ENCODE measurements at regions not wholly inside any gene's neighbourhood (a gene's known extent, or its start where the extent isn't known, plus 50 kb on each side); places are given as distances from the start of the nearest gene placed in this dataset.

- DNase-seq (ENCODE audit: extremely low spot score, unreplicated experiment): no peak
- Mint-ChIP-seq H3K4me1 (ENCODE audit: unreplicated experiment) (peaks cover 10% of the 10 kb centered on the region), H3K27me3 (ENCODE audit: unreplicated experiment) (peaks cover 20% of the 10 kb centered on the region), H3K9me3 (ENCODE audit: unreplicated experiment) (no peaks in the 10 kb centered on the region), H3K36me3 (ENCODE audit: unreplicated experiment) (no peaks in the 10 kb centered on the region), H3K4me3 (ENCODE audit: unreplicated experiment) (no peak overlapping the region), H3K27ac (ENCODE audit: unreplicated experiment) (no peak overlapping the region)
- TF ChIP-seq CTCF (IDR thresholded peaks at IDR 0.05): no peak
These were observed 101.2 kb downstream of the IRS2 start for GRCh38 chr13:109685203-109685602.

- Mint-ChIP-seq H3K27ac (ENCODE audit: unreplicated experiment) (no peak overlapping the region), H3K27me3 (ENCODE audit: unreplicated experiment) (peaks cover 20% of the 10 kb centered on the region), H3K9me3 (ENCODE audit: unreplicated experiment) (no peaks in the 10 kb centered on the region), H3K4me3 (ENCODE audit: unreplicated experiment) (no peak overlapping the region), H3K4me1 (ENCODE audit: unreplicated experiment) (peaks cover 10% of the 10 kb centered on the region), H3K36me3 (ENCODE audit: unreplicated experiment) (no peaks in the 10 kb centered on the region)
- TF ChIP-seq CTCF (IDR thresholded peaks at IDR 0.05): no peak
- DNase-seq (ENCODE audit: extremely low spot score, unreplicated experiment): no peak
These were observed 101.6 kb downstream of the IRS2 start for GRCh38 chr13:109684824-109685202.

DNA sequence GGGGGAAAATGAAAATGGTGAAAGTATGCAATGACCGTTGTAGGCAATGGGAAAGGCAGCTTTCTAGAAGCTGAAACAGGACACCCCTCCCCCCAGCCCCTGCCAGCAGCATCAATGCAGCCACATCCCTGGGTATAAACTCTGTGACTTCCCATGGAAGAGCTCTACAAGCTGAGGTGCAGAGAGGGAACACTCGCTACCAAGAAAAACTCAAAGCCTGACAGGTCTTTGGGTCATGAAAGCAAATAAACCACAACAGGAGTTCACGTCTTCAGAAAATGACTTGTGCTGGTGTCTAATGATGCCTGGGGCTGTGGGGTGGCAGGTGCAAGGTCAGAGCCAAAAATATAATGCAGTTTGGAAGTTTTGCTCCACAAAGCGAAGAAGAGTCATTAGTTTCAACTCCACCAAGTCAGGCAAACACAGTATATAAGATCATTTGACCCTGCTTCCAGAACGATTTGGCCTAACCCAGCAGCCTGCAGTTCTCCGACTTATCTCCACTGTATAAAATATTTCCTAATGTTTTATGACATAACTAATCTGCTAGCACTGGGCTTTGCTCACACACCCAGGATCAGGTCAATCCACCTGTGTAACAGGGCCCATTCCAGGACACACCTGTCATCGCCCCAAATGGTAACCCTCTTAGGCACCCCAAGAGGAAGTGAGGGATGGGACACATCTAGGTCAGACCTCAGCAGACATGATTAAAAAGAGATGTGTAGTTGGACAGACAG, 102.1 kb downstream of the IRS2 start:
- DNase-seq (ENCODE audit: extremely low spot score, unreplicated experiment): no peak
- Mint-ChIP-seq H3K36me3 (ENCODE audit: unreplicated experiment) (no peaks in the 10 kb centered on the region), H3K27me3 (ENCODE audit: unreplicated experiment) (peaks cover 20% of the 10 kb centered on the region), H3K9me3 (ENCODE audit: unreplicated experiment) (no peaks in the 10 kb centered on the region), H3K4me3 (ENCODE audit: unreplicated experiment) (no peak overlapping the region), H3K27ac (ENCODE audit: unreplicated experiment) (no peak overlapping the region), H3K4me1 (ENCODE audit: unreplicated experiment) (peaks cover 10% of the 10 kb centered on the region)
- TF ChIP-seq CTCF (IDR thresholded peaks at IDR 0.05): no peak

- no peak overlapping the region for H3K4me3 Mint-ChIP-seq (ENCODE audit: unreplicated experiment)
- no peak for DNase-seq (ENCODE audit: extremely low spot score, unreplicated experiment)
- H3K36me3 Mint-ChIP-seq (ENCODE audit: unreplicated experiment): no peaks in the 10 kb centered on the region
- H3K27ac Mint-ChIP-seq (ENCODE audit: unreplicated experiment): no peak overlapping the region
- peaks cover 20% of the 10 kb centered on the region for H3K27me3 Mint-ChIP-seq (ENCODE audit: unreplicated experiment)
- TF ChIP-seq CTCF (IDR thresholded peaks at IDR 0.05): no peak
- peaks cover 10% of the 10 kb centered on the region for H3K4me1 Mint-ChIP-seq (ENCODE audit: unreplicated experiment)
- peaks cover 3% of the 10 kb centered on the region for H3K9me3 Mint-ChIP-seq (ENCODE audit: unreplicated experiment)
These were observed 103.7 kb downstream of the IRS2 start for GRCh38 chr13:109682534-109683244.

- Mint-ChIP-seq H3K27ac (ENCODE audit: unreplicated experiment) (no peak overlapping the region), H3K4me3 (ENCODE audit: unreplicated experiment) (no peak overlapping the region), H3K4me1 (ENCODE audit: unreplicated experiment) (peaks cover 10% of the 10 kb centered on the region), H3K36me3 (ENCODE audit: unreplicated experiment) (no peaks in the 10 kb centered on the region), H3K9me3 (ENCODE audit: unreplicated experiment) (peaks cover 3% of the 10 kb centered on the region), H3K27me3 (ENCODE audit: unreplicated experiment) (peaks cover 20% of the 10 kb centered on the region)
- TF ChIP-seq CTCF (IDR thresholded peaks at IDR 0.05): no peak
- no peak for DNase-seq (ENCODE audit: extremely low spot score, unreplicated experiment)
These were observed 105.5 kb downstream of the IRS2 start for GRCh38 chr13:109680930-109681329.
